ENCODE measurements at regions not wholly inside any gene's neighbourhood (a gene's known extent, or its start where the extent isn't known, plus 50 kb on each side); places are given as distances from the start of the nearest gene placed in this dataset.

- TF ChIP-seq CTCF (conservative IDR thresholded peaks at IDR 0.05) (no peak), ZFX (IDR thresholded peaks at IDR 0.05) (no peak)
Measured at GRCh38 chr6:93555292-93555691, 135.9 kb upstream of the EPHA7 start.
